ENCODE measurements at regions not wholly inside any gene's neighbourhood (a gene's known extent, or its start where the extent isn't known, plus 50 kb on each side); places are given as distances from the start of the nearest gene placed in this dataset.
A peak's percentile ranks its signal among the peaks of the same experiment; 100 is the strongest.

DNA sequence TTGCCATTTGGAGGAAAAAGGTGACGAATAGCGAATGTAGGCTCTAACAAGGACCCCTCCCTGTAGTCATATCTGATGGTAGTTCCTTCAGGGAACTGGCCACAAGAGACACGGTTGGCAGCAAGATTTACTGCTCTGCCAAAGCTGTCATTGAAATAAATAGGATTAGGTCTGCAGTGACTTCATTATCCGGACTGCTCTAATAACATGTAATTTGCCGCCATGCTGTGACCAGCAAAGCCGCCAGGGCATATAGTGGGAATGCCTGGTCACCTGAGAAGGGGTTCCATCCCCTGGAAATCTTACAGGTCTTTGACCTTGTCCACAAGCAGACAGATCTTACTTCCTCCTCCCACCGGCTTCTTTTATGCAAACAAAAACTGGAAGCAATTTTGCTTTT is 59.4 kb upstream of the LAPTM4A start:
- no peak for ATAC-seq

DNA sequence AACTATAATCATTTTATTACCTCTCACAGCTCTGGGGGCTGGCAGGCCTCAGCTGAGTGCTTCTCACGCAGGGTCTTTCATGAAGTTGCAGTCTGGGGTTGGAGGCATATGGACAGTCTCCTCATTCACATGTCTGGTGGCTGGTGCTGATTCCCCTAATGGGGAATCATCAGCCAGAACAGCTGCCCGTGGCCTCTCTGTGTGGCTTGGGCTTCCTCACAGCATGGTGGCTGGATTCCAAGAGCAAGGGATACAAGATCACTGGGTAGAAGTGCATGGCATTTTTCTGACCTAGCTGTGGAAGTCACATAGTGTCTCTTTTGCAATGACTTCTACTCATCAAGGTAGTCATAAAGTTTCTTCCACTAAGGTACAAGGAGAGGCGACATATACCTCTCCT is 59.0 kb upstream of the LAPTM4A start:
- ATAC-seq = no peak

DNA sequence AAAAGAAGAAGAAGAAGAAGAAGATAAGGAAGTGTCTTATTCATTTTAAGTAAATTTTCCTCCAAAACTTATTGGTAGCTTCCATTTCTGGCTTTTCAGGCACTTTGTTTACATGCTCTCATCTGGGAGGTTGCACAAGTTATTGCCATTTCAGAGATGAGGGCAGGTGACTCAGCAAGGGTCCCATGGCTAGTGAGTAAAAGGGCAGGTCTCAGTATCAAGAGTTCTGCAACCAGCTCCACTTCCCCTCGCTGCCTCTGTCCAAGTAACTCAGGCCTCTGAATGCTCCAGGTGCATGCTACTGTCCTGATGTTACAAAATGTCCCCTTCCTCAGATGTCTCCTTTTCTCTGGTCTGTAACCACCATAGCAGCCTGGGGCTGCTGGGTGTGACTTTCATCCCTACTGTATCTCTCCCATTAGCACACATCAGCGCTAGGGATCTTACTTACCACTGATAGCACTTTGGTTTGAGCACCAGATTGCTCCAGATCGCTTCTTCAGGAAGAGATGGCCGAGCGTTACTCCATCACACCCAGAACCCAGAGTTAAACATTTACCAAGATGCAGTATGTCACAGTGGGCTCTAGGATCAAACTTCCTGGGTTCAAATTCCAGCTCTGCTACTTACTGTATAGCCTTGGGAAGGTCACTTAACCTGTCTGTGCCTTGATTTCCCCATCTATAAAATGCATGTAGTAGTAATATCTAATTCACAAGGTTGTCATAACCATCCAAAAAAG is 57.4 kb upstream of the LAPTM4A start:
- peak; percentile 41 for ATAC-seq

DNA sequence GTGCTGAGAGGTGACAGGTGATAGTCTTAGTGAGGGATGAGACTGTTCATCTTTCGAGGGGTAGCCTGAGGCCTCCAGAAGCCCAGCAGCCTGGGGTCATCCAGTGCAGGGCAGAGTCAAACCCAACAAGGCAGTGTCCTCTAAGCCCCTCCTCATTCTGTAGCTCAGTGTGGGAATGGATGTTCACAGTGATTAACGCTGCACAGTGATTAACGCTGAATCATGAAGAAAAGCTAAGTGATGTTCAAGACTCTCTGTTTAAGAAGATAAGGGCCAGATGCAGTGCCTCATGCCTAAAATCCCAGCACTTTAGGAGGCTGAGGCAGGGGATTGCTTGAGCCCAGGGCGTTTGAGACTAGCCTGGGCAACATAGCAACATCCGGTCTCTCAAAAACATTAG is 56.3 kb upstream of the LAPTM4A start:
- ATAC-seq = peak; percentile 13

DNA sequence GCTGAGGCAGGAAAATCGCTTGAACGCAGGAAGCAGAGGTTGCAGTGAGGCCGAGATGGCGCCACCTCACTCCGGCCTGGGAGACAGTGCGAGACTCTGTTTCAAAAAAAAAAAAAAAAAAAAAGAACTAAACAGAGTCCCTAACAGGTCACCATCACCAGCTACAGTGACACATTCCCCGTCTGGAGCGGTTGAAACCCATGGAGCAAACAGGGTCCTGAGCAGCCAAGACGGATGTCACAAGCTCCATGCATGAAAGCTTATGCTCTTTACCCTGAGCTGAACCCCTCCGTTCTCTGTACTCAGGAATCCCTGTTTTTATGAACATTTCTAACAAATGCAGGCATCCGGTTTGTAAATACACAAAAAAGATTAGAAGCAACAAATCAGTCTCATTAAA is 55.9 kb upstream of the LAPTM4A start:
- no peak for ATAC-seq

DNA sequence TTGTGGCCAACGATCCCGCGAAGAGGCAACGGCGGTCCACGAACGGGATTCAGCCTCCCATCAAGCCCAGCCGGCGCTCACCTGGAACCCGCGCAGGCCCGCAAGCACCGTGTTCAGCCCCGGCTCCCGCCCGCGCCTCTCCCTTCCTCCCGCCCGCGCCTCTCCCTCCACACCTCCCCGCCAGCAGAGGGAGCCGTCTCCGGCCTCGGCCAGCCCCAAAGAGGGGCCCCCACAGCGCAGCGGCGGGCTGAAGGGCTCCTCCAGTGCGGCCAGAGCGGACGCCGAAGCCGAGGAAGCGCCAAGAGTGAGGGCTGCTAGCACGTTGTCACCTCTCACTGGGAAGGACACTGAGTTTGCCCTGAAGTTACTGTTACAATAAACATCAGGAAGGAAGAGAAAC is 55.3 kb upstream of the LAPTM4A start:
- peak; percentile 54 for ATAC-seq

DNA sequence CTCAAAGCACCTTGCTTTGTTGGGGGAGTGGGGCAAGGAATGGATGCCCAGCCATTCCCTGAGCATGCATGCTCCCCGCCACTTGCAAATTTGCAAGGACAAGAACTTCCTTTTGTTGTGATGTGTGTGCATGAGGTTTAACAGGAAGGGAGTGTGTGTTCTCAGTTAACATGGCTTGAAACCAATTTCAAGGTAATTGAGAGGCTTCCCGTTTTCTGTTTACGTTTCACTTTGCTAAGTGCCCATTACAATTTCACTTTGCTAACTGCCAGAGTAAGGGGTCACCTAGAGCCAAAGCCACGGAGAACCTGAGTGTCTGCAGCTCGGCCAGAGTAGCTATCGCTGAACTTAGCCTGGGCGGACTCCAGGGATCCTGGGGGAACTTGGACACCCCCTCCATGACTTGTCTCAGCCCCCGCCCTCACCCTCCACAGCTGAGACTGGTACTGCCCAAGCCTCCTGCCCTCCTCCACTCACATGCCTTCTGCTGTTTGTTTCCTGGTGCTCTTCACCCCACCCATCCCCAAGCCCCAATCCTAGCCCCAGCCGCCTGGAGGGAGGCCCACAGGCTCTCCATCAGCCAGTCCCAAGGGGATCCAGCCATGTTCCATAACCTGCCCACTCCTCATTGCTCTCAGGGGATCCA is 53.6 kb upstream of the LAPTM4A start:
- no peak for ATAC-seq

DNA sequence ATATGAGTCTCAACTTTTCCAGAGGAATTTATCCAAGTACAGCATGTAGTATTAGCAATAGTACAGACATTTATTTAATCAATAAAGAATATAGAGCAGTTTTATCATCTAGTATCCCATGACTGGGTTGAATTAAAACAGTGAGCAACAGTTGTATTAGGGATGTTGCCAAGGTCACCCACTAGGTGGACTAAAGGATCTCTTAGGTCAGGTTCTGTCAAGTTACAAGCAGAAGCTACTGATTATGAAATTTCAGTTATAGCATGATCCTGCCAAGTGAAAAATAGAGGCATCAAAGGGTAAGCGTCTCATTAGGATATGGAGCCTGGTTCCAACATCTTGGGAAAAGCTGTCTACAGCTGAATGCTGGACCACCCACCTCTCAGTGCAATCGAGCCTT is 52.1 kb upstream of the LAPTM4A start:
- ATAC-seq = peak; percentile 53
